Gastroesophageal sphincter (tissue), 4 donors: ENCODE measurements at regions not wholly inside any gene's neighbourhood (a gene's known extent, or its start where the extent isn't known, plus 50 kb on each side); places are given as distances from the start of the nearest gene placed in this dataset.

ENCODE experiments used
- ATAC-seq: fragments of 150-250 bp; one replicate; pipeline ENCODE4 v1.9.1; 2016; ENCODE audit warnings: mild to moderate bottlenecking, moderate library complexity
- H3K27ac ChIP-seq, 4 donors: fragments of 200-600 bp; sonication (generic) in 3 of 4; 1 replicate in 3 of 4; 2 replicates in 1 of 4; pipeline ENCODE4 v1.5.1; 2016 to 2019
- H3K27me3 ChIP-seq: fragments of 200-600 bp; sonication (generic); one replicate; pipeline ENCODE4 v1.5.1; 2019
- H3K36me3 ChIP-seq, 2 donors: fragments of 200-600 bp; sonication (generic); one replicate each; pipeline ENCODE4 v1.5.1; 2019; ENCODE audit warnings: control low read depth in 1 of 2
- H3K4me1 ChIP-seq, 3 donors: fragments of 200-600 bp; sonication (generic); 1 replicate in 2 of 3; 2 replicates in 1 of 3; pipeline ENCODE4 v1.5.1; 2016 to 2019; ENCODE audit warnings: control low read depth in 2 of 3
- H3K4me3 ChIP-seq, 2 donors: fragments of 200-600 bp; sonication (generic); one replicate each; pipeline ENCODE4 v1.5.1; 2019; ENCODE audit warnings: mild to moderate bottlenecking in 1 of 2, moderate library complexity in 1 of 2
- H3K9me3 ChIP-seq, 3 donors: fragments of 200-600 bp; sonication (generic); one replicate each; pipeline ENCODE4 v1.5.1; 2017 to 2019; ENCODE audit warnings: control low read depth in 2 of 3
- EP300 ChIP-seq: sonication (generic); formaldehyde crosslinking; IDR thresholded peaks from one replicate; pipeline ENCODE4 v1.6.1; 2017; ENCODE audit warnings: antibody characterized with exemption, mild to moderate bottlenecking
- POLR2A ChIP-seq, 2 donors: fragments of 450-650 bp; IDR thresholded peaks; one replicate each; pipeline ENCODE4 v1.6.1; 2017; ENCODE audit warnings: antibody characterized with exemption in 2 of 2, mild to moderate bottlenecking in 2 of 2, moderate library complexity in 1 of 2
- POLR2AphosphoS5 ChIP-seq: sonication (generic); formaldehyde crosslinking; IDR thresholded peaks from one replicate; pipeline ENCODE4 v1.6.1; 2017; ENCODE audit warnings: antibody characterized with exemption
- WGBS, 2 donors: methylation state at CpG; one replicate each; pipeline ENCODE4 v1.1.5; 2018; ENCODE audit warnings: low coverage in 1 of 2; 5-methylcytosine and 5-hydroxymethylcytosine counted together
- TF ChIP-seq, protein P1 (sequence below), 4 experiments: fragments of 200-600 bp in 2 of 4; fragments of 450-650 bp in 2 of 4; sonication (generic) in 1 of 4; IDR thresholded peaks; one replicate each; pipeline ENCODE4 v1.5.1; 2017 to 2019; ENCODE audit warnings: antibody characterized with exemption in 4 of 4, mild to moderate bottlenecking in 2 of 4, moderate library complexity in 2 of 4

DNA sequence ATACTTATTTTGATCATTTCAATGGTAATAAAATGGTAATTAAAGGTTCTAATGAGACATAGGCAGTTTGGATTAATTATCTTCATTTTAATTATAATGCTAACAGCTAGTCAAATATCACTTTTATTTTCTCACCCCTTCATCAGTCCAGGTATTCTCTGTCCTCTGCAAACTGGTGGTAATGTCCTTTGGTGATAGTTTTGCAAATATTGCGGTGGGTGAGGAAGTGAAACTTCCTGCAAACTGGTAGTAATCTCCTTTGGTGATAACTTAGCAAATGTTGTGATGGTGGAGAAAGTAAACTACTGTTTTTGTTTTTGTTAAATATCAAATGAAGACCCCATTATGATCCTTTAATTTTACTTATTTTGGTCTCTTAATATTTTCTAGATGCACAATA lies 209.0 kb downstream of the AMY1C start:
- no peaks in the 10 kb centered on the region for H3K27me3 ChIP-seq
- TF ChIP-seq POLR2A (IDR thresholded peaks at IDR 0.05) (no peak), POLR2AphosphoS5 (no peak), EP300 (no peak)
- TF ChIP-seq, protein P1, sequence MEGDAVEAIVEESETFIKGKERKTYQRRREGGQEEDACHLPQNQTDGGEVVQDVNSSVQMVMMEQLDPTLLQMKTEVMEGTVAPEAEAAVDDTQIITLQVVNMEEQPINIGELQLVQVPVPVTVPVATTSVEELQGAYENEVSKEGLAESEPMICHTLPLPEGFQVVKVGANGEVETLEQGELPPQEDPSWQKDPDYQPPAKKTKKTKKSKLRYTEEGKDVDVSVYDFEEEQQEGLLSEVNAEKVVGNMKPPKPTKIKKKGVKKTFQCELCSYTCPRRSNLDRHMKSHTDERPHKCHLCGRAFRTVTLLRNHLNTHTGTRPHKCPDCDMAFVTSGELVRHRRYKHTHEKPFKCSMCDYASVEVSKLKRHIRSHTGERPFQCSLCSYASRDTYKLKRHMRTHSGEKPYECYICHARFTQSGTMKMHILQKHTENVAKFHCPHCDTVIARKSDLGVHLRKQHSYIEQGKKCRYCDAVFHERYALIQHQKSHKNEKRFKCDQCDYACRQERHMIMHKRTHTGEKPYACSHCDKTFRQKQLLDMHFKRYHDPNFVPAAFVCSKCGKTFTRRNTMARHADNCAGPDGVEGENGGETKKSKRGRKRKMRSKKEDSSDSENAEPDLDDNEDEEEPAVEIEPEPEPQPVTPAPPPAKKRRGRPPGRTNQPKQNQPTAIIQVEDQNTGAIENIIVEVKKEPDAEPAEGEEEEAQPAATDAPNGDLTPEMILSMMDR (IDR thresholded peaks at IDR 0.05): no peak
- no peaks in the 10 kb centered on the region for H3K4me1 ChIP-seq
- H3K4me3 ChIP-seq: no peak overlapping the region
- peaks cover 0 to 14% (median 0%) of the 10 kb centered on the region in 3 donors for H3K9me3 ChIP-seq
- no peak for ATAC-seq
- H3K36me3 ChIP-seq: no peaks in the 10 kb centered on the region
- no peak overlapping the region for H3K27ac ChIP-seq
- WGBS, 2 donors: 80 to 86% methylated on average over 1 of the region's 1 CpG

DNA sequence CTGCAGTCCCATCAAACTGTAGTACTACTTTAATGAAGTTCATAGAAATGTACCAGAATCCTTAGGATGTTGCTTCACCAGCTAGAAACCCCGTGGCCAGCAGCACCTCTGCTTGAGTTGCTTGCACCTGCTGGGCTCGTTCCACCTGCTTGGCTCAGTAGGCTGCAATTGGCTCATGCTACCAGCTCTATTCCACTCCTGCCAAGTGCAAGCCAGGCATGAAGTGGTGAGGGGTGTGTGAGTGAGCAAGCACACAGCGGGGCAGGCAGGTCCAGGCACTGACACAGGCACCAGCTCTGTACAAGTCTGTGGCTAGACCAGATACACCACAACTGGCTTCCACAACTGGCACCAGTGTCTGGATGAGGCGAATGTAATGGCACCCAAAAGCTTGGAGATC lies 209.9 kb downstream of the AMY1C start:
- TF ChIP-seq, protein P1 (IDR thresholded peaks at IDR 0.05): no peak
- TF ChIP-seq POLR2A (IDR thresholded peaks at IDR 0.05): no peak
- no peak for TF ChIP-seq EP300
- TF ChIP-seq POLR2AphosphoS5: no peak
- H3K27ac ChIP-seq: no peak overlapping the region
- 43 to 84% methylated on average over 1 to 2 of the region's 4 CpGs for WGBS, 2 donors
- H3K27me3 ChIP-seq: no peaks in the 10 kb centered on the region
- no peaks in the 10 kb centered on the region for H3K36me3 ChIP-seq
- no peak overlapping the region for H3K4me3 ChIP-seq
- ATAC-seq: no peak
- peaks cover 0 to 14% (median 0%) of the 10 kb centered on the region in 3 donors for H3K9me3 ChIP-seq
- no peaks in the 10 kb centered on the region for H3K4me1 ChIP-seq

DNA sequence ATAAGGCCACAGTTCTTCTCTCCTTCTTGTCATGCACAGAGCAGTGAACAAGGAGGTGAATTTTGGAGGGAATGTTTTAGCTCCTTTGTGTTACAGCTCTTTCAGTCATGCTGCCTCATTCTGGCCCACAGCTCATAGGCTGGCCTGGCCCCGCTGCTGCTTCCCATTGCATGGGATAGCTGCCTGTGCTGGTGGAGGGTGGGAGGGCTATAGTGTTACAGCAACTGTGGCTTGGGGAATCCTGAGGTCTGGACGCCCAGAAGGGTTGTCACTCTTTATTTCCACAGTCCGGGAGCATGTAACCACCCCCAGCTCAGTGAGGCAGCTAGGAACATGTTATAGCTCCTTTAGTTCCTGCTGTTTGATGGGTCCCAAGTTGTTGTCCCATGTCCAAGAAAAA lies 210.3 kb downstream of the AMY1C start:
- no peak for ATAC-seq
- Histone ChIP-seq H3K9me3 (peaks cover 0 to 14% (median 0%) of the 10 kb centered on the region in 3 donors), H3K27me3 (no peaks in the 10 kb centered on the region), H3K27ac (no peak overlapping the region), H3K4me1 (no peaks in the 10 kb centered on the region), H3K4me3 (no peak overlapping the region), H3K36me3 (no peaks in the 10 kb centered on the region)
- WGBS, 2 donors: 60 to 100% methylated on average over 1 of the region's 3 CpGs
- TF ChIP-seq, protein P1 (IDR thresholded peaks at IDR 0.05): no peak
- TF ChIP-seq POLR2A (IDR thresholded peaks at IDR 0.05) (no peak), EP300 (no peak), POLR2AphosphoS5 (no peak)

DNA sequence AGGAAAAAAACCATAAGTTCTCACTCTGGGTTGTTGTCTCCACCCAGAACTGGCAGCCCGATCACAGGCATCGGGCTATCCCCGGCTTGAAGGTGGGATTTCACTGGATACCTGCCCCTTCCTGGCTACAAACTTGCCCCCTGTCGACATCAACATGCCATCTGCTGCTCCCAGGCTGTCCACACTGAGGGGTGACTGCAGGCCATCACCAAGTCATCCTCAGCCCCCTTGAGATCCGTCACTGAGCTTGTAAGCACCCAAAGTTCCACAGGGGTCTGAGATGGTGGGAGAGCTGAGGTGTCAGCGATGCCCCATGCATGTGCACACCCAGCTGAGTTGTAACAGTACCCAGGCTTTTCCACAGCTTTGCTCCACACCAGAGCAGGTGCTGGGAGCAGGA lies 211.0 kb downstream of the AMY1C start:
- TF ChIP-seq, protein P1 (IDR thresholded peaks at IDR 0.05): no peak
- TF ChIP-seq POLR2A (IDR thresholded peaks at IDR 0.05): no peak
- TF ChIP-seq POLR2AphosphoS5: no peak
- no peak for TF ChIP-seq EP300
- no peaks in the 10 kb centered on the region for H3K36me3 ChIP-seq
- H3K4me3 ChIP-seq: no peak overlapping the region
- H3K4me1 ChIP-seq: no peaks in the 10 kb centered on the region
- no peak for ATAC-seq
- WGBS, 2 donors: no CpG with 5 or more reads among the region's 6 CpGs
- H3K27me3 ChIP-seq: no peaks in the 10 kb centered on the region
- no peak overlapping the region for H3K27ac ChIP-seq
- peaks cover 0 to 14% (median 0%) of the 10 kb centered on the region in 3 donors for H3K9me3 ChIP-seq

DNA sequence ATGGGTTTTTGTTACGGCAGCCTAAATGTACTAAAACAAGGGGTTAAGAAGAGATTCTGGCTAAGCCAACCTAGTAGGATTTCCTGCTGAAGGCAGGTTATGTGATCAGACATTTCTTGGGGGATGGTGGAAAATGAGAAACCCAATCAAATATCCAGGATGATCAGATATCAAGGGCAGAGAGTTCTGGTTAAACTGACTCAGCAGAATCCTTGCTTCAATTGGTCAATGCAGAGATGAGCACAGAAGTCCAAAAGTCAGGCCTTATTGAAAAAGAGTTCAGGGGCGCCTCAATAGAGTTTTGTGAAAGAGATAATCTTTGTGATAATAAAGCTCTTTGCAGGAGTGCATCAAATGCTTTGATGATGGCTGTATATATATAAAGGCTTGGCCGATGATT lies 237.1 kb downstream of the AMY1C start:
- H3K27ac ChIP-seq: no peak overlapping the region
- no peaks in the 10 kb centered on the region for H3K9me3 ChIP-seq
- no peaks in the 10 kb centered on the region for H3K36me3 ChIP-seq
- no peak for ATAC-seq
- TF ChIP-seq POLR2A (IDR thresholded peaks at IDR 0.05): no peak
- TF ChIP-seq, protein P1 (IDR thresholded peaks at IDR 0.05): no peak
- no peak for TF ChIP-seq POLR2AphosphoS5
- TF ChIP-seq EP300: no peak
- no peak overlapping the region for H3K4me3 ChIP-seq
- H3K4me1 ChIP-seq: no peaks in the 10 kb centered on the region
- no peaks in the 10 kb centered on the region for H3K27me3 ChIP-seq
- 79 to 85% methylated on average over 3 of the region's 3 CpGs for WGBS, 2 donors
